ENCODE measurements at regions not wholly inside any gene's neighbourhood (a gene's known extent, or its start where the extent isn't known, plus 50 kb on each side); places are given as distances from the start of the nearest gene placed in this dataset.

- TF ChIP-seq CTCF (IDR thresholded peaks at IDR 0.05) = no peak
- H3K27me3 ChIP-seq = no peaks in the 10 kb centered on the region
- H3K9me3 ChIP-seq = no peaks in the 10 kb centered on the region
- H3K27ac ChIP-seq = no peak overlapping the region
- no peaks in the 10 kb centered on the region for H3K36me3 ChIP-seq
- H3K4me3 ChIP-seq = no peak overlapping the region
- no peak for DNase-seq (ENCODE audit: low spot score in 2 of 2)
- intact Hi-C loops (cut with DNase I) = no loop called here
- H3K4me1 ChIP-seq = no peaks in the 10 kb centered on the region
Observed at GRCh38 chr3:63207066-63207590, 71.0 kb upstream of the SYNPR start.

GRCh38 chr3:63228087-63228486 lies 50.0 kb upstream of the SYNPR start:
- DNase-seq (ENCODE audit: low spot score in 2 of 2) = no peak
- H3K27me3 ChIP-seq = no peaks in the 10 kb centered on the region
- no peaks in the 10 kb centered on the region for H3K36me3 ChIP-seq
- H3K4me3 ChIP-seq = no peak overlapping the region
- no peak for TF ChIP-seq CTCF (IDR thresholded peaks at IDR 0.05)
- intact Hi-C loops (cut with DNase I) = no loop called here
- no peak overlapping the region for H3K27ac ChIP-seq
- H3K9me3 ChIP-seq = no peaks in the 10 kb centered on the region
- H3K4me1 ChIP-seq = no peaks in the 10 kb centered on the region
